Liver (tissue), 8 donors: ENCODE measurements at regions not wholly inside any gene's neighbourhood (a gene's known extent, or its start where the extent isn't known, plus 50 kb on each side); places are given as distances from the start of the nearest gene placed in this dataset.

ENCODE experiments used
- DNase-seq: peaks from one replicate; pipeline ENCODE4 v3.0.0-alpha.2; 2017; ENCODE audit warnings: low spot score
- H3K27ac ChIP-seq, 2 donors: one replicate each; pipeline ENCODE4 v1.7.0; 2013; ENCODE audit warnings: inconsistent platforms in 2 of 2, low read length in 2 of 2, control low read depth in 1 of 2, low read depth in 1 of 2, mild to moderate bottlenecking in 1 of 2
- H3K27me3 ChIP-seq, 4 donors: one replicate each; pipeline versions ENCODE4 v1.6.1 to v1.7.0; 2013; ENCODE audit warnings: low read length in 3 of 4, inconsistent platforms in 1 of 4, mild to moderate bottlenecking in 1 of 4, moderate library complexity in 1 of 4; ENCODE audit not compliant: control insufficient read depth in 4 of 4, insufficient read depth in 4 of 4
- H3K36me3 ChIP-seq, 4 donors: one replicate each; pipeline versions ENCODE4 v1.6.1 to v1.7.0; 2013; ENCODE audit warnings: low read length in 3 of 4, mild to moderate bottlenecking in 3 of 4, low read depth in 1 of 4, moderate library complexity in 1 of 4; ENCODE audit not compliant: control insufficient read depth in 4 of 4, insufficient read depth in 3 of 4
- H3K4me1 ChIP-seq, 4 donors: one replicate each; pipeline versions ENCODE4 v1.6.1 to v1.7.0; 2013; ENCODE audit warnings: low read length in 3 of 4, mild to moderate bottlenecking in 3 of 4, moderate library complexity in 1 of 4; ENCODE audit not compliant: control insufficient read depth in 4 of 4, insufficient read depth in 4 of 4
- H3K4me3 ChIP-seq, 3 donors: one replicate each; pipeline versions ENCODE4 v1.6.1 to v1.7.0; 2013; ENCODE audit warnings: low read length in 3 of 3, control low read depth in 1 of 3, low read depth in 1 of 3, mild to moderate bottlenecking in 1 of 3
- H3K9ac ChIP-seq, 2 donors: one replicate each; pipeline ENCODE4 v1.7.0; 2013; ENCODE audit warnings: low read length in 2 of 2, mild to moderate bottlenecking in 2 of 2, moderate library complexity in 2 of 2, control low read depth in 1 of 2, low read depth in 1 of 2
- H3K9me3 ChIP-seq, 4 donors: one replicate each; pipeline versions ENCODE4 v1.6.1 to v1.7.0; 2013; ENCODE audit warnings: low read length in 3 of 4; ENCODE audit not compliant: control insufficient read depth in 4 of 4
- ATF3 ChIP-seq: IDR thresholded peaks from 2 replicates; pipeline ENCODE4 v1.6.1; 2016; ENCODE audit warnings: antibody characterized with exemption
- CTCF ChIP-seq: fragments of 150-350 bp; IDR thresholded peaks from 2 replicates; pipeline ENCODE4 v1.5.1; 2017; ENCODE audit warnings: improper control_type of control experiment, low read depth, low read length; ENCODE audit not compliant: missing input control
- EGR1 ChIP-seq, 2 donors: IDR thresholded peaks; 2 replicates each; pipeline ENCODE4 v1.6.1; 2016 to 2018; ENCODE audit warnings: antibody characterized with exemption in 2 of 2, low read depth in 2 of 2
- FOXA1 ChIP-seq: IDR thresholded peaks from 2 replicates; pipeline ENCODE4 v1.6.1; 2016; ENCODE audit warnings: antibody characterized with exemption
- FOXA2 ChIP-seq: IDR thresholded peaks from 2 replicates; pipeline ENCODE4 v1.6.1; 2016; ENCODE audit warnings: antibody characterized with exemption
- GABPA ChIP-seq, 2 donors: IDR thresholded peaks in 1 of 2; conservative IDR thresholded peaks in 1 of 2; 2 replicates each; pipeline ENCODE4 v1.6.1; 2016; ENCODE audit warnings: antibody characterized with exemption in 2 of 2, mild to moderate bottlenecking in 1 of 2, moderate library complexity in 1 of 2
- HNF4A ChIP-seq, 2 donors: conservative IDR thresholded peaks; 2 replicates each; pipeline ENCODE4 v1.6.1; 2016; ENCODE audit warnings: antibody characterized with exemption in 2 of 2, mild to moderate bottlenecking in 2 of 2
- HNF4G ChIP-seq: IDR thresholded peaks from 2 replicates; pipeline ENCODE4 v1.6.1; 2016; ENCODE audit warnings: antibody characterized with exemption
- JUND ChIP-seq, 2 donors: IDR thresholded peaks; 2 replicates each; pipeline ENCODE4 v1.6.1; 2016; ENCODE audit warnings: antibody characterized with exemption in 2 of 2
- MAX ChIP-seq: IDR thresholded peaks from 2 replicates; pipeline ENCODE4 v1.6.1; 2016; ENCODE audit warnings: antibody characterized with exemption
- NR2F2 ChIP-seq: IDR thresholded peaks from 2 replicates; pipeline ENCODE4 v1.6.1; 2016; ENCODE audit warnings: antibody characterized with exemption
- RAD21 ChIP-seq, 2 donors: IDR thresholded peaks; 2 replicates each; pipeline ENCODE4 v1.6.1; 2016; ENCODE audit warnings: antibody characterized with exemption in 2 of 2, mild to moderate bottlenecking in 2 of 2
- REST ChIP-seq: IDR thresholded peaks from 2 replicates; pipeline ENCODE4 v1.6.1; 2016; ENCODE audit warnings: antibody characterized with exemption, mild to moderate bottlenecking
- RXRA ChIP-seq, 2 donors: IDR thresholded peaks; 2 replicates each; pipeline ENCODE4 v1.6.1; 2017 to 2018; ENCODE audit warnings: antibody characterized with exemption in 2 of 2, mild to moderate bottlenecking in 1 of 2
- SP1 ChIP-seq: IDR thresholded peaks from 2 replicates; pipeline ENCODE4 v1.6.1; 2018; ENCODE audit warnings: antibody characterized with exemption, mild to moderate bottlenecking
- TAF1 ChIP-seq: conservative IDR thresholded peaks from 2 replicates; pipeline ENCODE4 v1.6.1; 2016; ENCODE audit warnings: antibody characterized with exemption, mild to moderate bottlenecking
- YY1 ChIP-seq: IDR thresholded peaks from 2 replicates; pipeline ENCODE4 v1.6.1; 2016; ENCODE audit warnings: antibody characterized with exemption, mild to moderate bottlenecking
- ZBTB33 ChIP-seq: IDR thresholded peaks from 2 replicates; pipeline ENCODE4 v1.6.1; 2016; ENCODE audit warnings: antibody characterized with exemption
- WGBS: extraction: QIAGEN DNeasy Blood & Tissue Kit; methylation state at CpG from one replicate; pipeline ENCODE4 v1.1.7; 2013; 5-methylcytosine and 5-hydroxymethylcytosine counted together
- donor health status: healthy.
- donor health status: healthy.
- donor health status: healthy.
- donor health status: healthy.
- donor health status: healthy.

GRCh38 chr16:6484081-6484480 is 848.6 kb upstream of the RBFOX1 start (continued):
- no peak for TF ChIP-seq REST
- TF ChIP-seq RXRA (IDR thresholded peaks at IDR 0.05) = no peak
- no peak for TF ChIP-seq FOXA2

GRCh38 chr16:6483469-6484033 is 849.1 kb upstream of the RBFOX1 start:
- TF ChIP-seq HNF4A (conservative IDR thresholded peaks at IDR 0.05) = no peak
- Histone ChIP-seq H3K27ac (no peak overlapping the region), H3K9me3 (no peaks in the 10 kb centered on the region), H3K9ac (no peak overlapping the region), H3K4me1 (no peaks in the 10 kb centered on the region), H3K27me3 (peaks cover 0 to 7% (median 0%) of the 10 kb centered on the region in 4 donors), H3K36me3 (no peaks in the 10 kb centered on the region), H3K4me3 (no peak overlapping the region)
- DNase-seq = no peak
- WGBS = 3% methylated on average over 33 of the region's 33 CpGs

- no peak for DNase-seq
- no peaks in the 10 kb centered on the region for H3K36me3 ChIP-seq
- peaks cover 0 to 7% (median 0%) of the 10 kb centered on the region in 4 donors for H3K27me3 ChIP-seq
- WGBS = 12% methylated on average over 65 of the region's 65 CpGs
- H3K9me3 ChIP-seq = no peaks in the 10 kb centered on the region
- no peak overlapping the region for H3K27ac ChIP-seq
- no peak overlapping the region for H3K9ac ChIP-seq
- TF ChIP-seq GABPA (IDR thresholded peaks at IDR 0.05 in 1 of 2, conservative IDR thresholded peaks at IDR 0.05 in 1 of 2) (no peak), ATF3 (no peak), SP1 (no peak), NR2F2 (no peak), RXRA (IDR thresholded peaks at IDR 0.05) (no peak), TAF1 (no peak), MAX (no peak), REST (no peak), CTCF (no peak), ZBTB33 (no peak), YY1 (no peak), HNF4G (no peak), JUND (IDR thresholded peaks at IDR 0.05) (no peak), EGR1 (IDR thresholded peaks at IDR 0.05; ENCODE audit: low read depth in 2 of 2) (no peak), RAD21 (IDR thresholded peaks at IDR 0.05) (no peak), FOXA1 (no peak), HNF4A (conservative IDR thresholded peaks at IDR 0.05) (no peak), FOXA2 (no peak)
- no peak overlapping the region for H3K4me3 ChIP-seq
- no peaks in the 10 kb centered on the region for H3K4me1 ChIP-seq
Observed at GRCh38 chr16:6482696-6483468, 849.8 kb upstream of the RBFOX1 start.
